Cardiac muscle cell (in vitro differentiated cells and primary cell): ENCODE measurements at regions not wholly inside any gene's neighbourhood (a gene's known extent, or its start where the extent isn't known, plus 50 kb on each side); places are given as distances from the start of the nearest gene placed in this dataset.

ENCODE experiments used
- DNase-seq, 2 donors: peaks; one replicate each; pipeline versions ENCODE4 v3.0.0 to v3.0.0-alpha.2; 2010 to 2017; ENCODE audit warnings: low read depth in 1 of 2, low spot score in 1 of 2
- H3K27ac ChIP-seq: fragments of 200-600 bp; sonication (generic); 2 replicates; pipeline ENCODE4 v1.5.1; 2016
- H3K27me3 ChIP-seq: fragments of 200-600 bp; sonication (generic); 2 replicates; pipeline ENCODE4 v1.6.0; 2016; ENCODE audit warnings: control low read depth
- H3K36me3 ChIP-seq: fragments of 200-600 bp; sonication (generic); 2 replicates; pipeline ENCODE4 v1.5.1; 2016; ENCODE audit warnings: control low read depth
- H3K4me1 ChIP-seq: fragments of 200-600 bp; sonication (generic); 2 replicates; pipeline ENCODE4 v1.8.1; 2017; ENCODE audit warnings: low read depth, mild to moderate bottlenecking, mixed run types
- H3K4me3 ChIP-seq: fragments of 200-600 bp; sonication (generic); 2 replicates; pipeline ENCODE4 v1.5.1; 2016; ENCODE audit warnings: mild to moderate bottlenecking
- H3K9me3 ChIP-seq: fragments of 200-600 bp; sonication (generic); 2 replicates; pipeline ENCODE4 v1.5.1; 2017; ENCODE audit warnings: low read depth, mild to moderate bottlenecking, control low read depth
- CTCF ChIP-seq: IDR thresholded peaks from 2 replicates; pipeline ENCODE4 v1.5.1; 2012; ENCODE audit warnings: low read depth, mild to moderate bottlenecking, low read length

- H3K36me3 ChIP-seq: no peaks in the 10 kb centered on the region
- H3K4me1 ChIP-seq: no peaks in the 10 kb centered on the region
- DNase-seq: no peak
- H3K9me3 ChIP-seq: no peaks in the 10 kb centered on the region
- no peak overlapping the region for H3K27ac ChIP-seq
- H3K27me3 ChIP-seq: no peaks in the 10 kb centered on the region
- no peak for TF ChIP-seq CTCF
- H3K4me3 ChIP-seq: no peak overlapping the region
Observed at GRCh38 chrX:139286342-139286741, 244.2 kb upstream of the F9 start.

DNA sequence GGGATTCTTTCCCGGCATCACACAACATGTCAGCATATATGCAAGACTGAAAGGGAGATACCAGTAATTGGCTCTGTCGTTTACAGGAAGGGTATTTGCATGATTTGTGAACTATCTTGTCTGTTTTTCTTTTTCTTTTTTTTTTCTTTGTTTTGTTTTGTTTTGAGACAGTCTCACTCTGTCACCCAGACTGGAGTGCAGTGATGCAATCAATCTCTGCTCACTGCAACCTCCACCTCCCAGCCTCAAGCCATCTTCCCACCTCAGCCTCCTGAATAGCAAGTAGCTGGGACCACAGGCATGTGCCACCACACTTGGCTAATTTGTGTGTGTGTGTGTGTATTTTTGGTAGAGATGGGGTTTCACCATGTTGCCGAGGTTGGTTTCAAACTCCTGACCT, 262.7 kb upstream of the F9 start:
- H3K36me3 ChIP-seq: no peaks in the 10 kb centered on the region
- no peak overlapping the region for H3K4me3 ChIP-seq
- TF ChIP-seq CTCF: no peak
- H3K4me1 ChIP-seq: no peaks in the 10 kb centered on the region
- no peak overlapping the region for H3K27ac ChIP-seq
- no peaks in the 10 kb centered on the region for H3K9me3 ChIP-seq
- no peaks in the 10 kb centered on the region for H3K27me3 ChIP-seq
- no peak for DNase-seq

- H3K27ac ChIP-seq: no peak overlapping the region
- no peaks in the 10 kb centered on the region for H3K27me3 ChIP-seq
- no peak overlapping the region for H3K4me3 ChIP-seq
- DNase-seq: no peak
- H3K4me1 ChIP-seq: no peaks in the 10 kb centered on the region
- H3K9me3 ChIP-seq: no peaks in the 10 kb centered on the region
- no peak for TF ChIP-seq CTCF
- no peaks in the 10 kb centered on the region for H3K36me3 ChIP-seq
Observed at GRCh38 chrX:139246295-139246694, 284.2 kb upstream of the F9 start.

DNA sequence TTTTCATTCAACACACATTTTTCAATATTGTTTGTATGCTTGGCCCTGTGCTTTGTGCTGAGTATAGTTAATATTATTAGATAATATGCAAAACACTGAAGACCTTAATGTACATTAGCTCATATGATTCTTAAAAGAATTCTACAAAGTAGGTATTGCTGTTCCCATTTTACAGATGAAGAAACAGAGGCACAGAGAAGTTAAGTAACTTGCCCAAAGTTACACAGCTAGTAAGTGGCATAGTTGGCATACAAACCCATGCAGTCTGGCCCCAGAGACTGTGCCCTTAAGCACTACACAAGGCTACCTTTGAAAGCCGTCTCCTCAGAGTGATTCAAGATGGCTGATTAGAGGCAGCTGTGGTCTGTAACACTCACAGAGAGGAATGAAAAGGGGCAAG, 293.4 kb upstream of the F9 start:
- no peak for TF ChIP-seq CTCF
- Histone ChIP-seq H3K9me3 (no peaks in the 10 kb centered on the region), H3K4me1 (no peaks in the 10 kb centered on the region), H3K27ac (no peak overlapping the region), H3K4me3 (no peak overlapping the region), H3K27me3 (no peaks in the 10 kb centered on the region), H3K36me3 (no peaks in the 10 kb centered on the region)
- DNase-seq: no peak

GRCh38 chrX:139234898-139235297, 295.6 kb upstream of the F9 start:
- TF ChIP-seq CTCF: no peak
- no peaks in the 10 kb centered on the region for H3K27me3 ChIP-seq

More at GRCh38 chrX:139234898-139235297, 295.6 kb upstream of the F9 start:
- no peaks in the 10 kb centered on the region for H3K9me3 ChIP-seq
- H3K4me1 ChIP-seq: no peaks in the 10 kb centered on the region
- DNase-seq: no peak
- H3K27ac ChIP-seq: no peak overlapping the region
- no peaks in the 10 kb centered on the region for H3K36me3 ChIP-seq
- H3K4me3 ChIP-seq: no peak overlapping the region
